HepG2 (cell line): ENCODE measurements at regions not wholly inside any gene's neighbourhood (a gene's known extent, or its start where the extent isn't known, plus 50 kb on each side); places are given as distances from the start of the nearest gene placed in this dataset.

Source experiments
- POLR2A ChIP-seq, 2 experiments: IDR thresholded peaks; 2 replicates each; pipeline ENCODE4 v1.6.1; 2011; ENCODE audit warnings: low read depth in 2 of 2, low read length in 2 of 2, mild to moderate bottlenecking in 1 of 2, moderate library complexity in 1 of 2; ENCODE audit not compliant: insufficient read depth in 1 of 2
- TAF1 ChIP-seq: sonication (generic); formaldehyde crosslinking; IDR thresholded peaks from 2 replicates; pipeline ENCODE4 v1.4.0; 2020; ENCODE audit warnings: missing genetic modification reagents
- ZNF136 ChIP-seq: sonication (generic); formaldehyde crosslinking; IDR thresholded peaks from 2 replicates; pipeline ENCODE4 v1.8.1; 2022; ENCODE audit warnings: low read depth, mild to moderate bottlenecking, moderate library complexity, missing genetic modification reagents
- ZNF350 ChIP-seq: sonication (generic); formaldehyde crosslinking; IDR thresholded peaks from 2 replicates; pipeline ENCODE4 v1.4.0; 2020; ENCODE audit warnings: mild to moderate bottlenecking, low read depth, missing genetic modification reagents, borderline replicate concordance
- TF ChIP-seq, protein P1 (sequence below): sonication (generic); formaldehyde crosslinking; IDR thresholded peaks from 2 replicates; pipeline ENCODE4 v1.4.0; 2020; ENCODE audit warnings: mild to moderate bottlenecking, missing genetic modification reagents
- TF ChIP-seq, protein P2 (sequence below): sonication (generic); formaldehyde crosslinking; IDR thresholded peaks from 2 replicates; pipeline ENCODE4 v1.4.0; 2020; ENCODE audit warnings: missing genetic modification reagents
- TF ChIP-seq, protein P3 (sequence below): sonication (generic); formaldehyde crosslinking; IDR thresholded peaks from 2 replicates; pipeline ENCODE4 v1.5.1; 2020; ENCODE audit warnings: missing genetic modification reagents, mild to moderate bottlenecking, borderline replicate concordance

DNA sequence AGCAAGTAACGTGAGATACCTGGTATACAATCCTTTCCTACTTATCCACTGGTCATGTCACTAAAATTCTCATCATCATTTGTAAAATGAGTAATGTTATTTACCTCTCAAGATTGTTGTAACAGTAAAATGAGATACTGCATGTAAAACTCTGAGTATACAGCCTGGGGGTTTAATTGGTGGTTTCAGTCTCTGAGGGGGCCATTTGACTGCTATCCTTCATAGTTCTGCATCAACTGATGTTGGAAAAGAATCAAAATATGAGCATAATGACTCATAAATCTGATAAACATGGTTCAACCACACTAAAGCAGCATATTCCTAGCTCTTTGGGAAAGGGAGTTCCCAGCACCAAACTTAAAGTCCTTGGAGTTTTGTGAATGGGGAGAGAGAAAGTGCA is 181.0 kb upstream of the GHR start:
- TF ChIP-seq ZNF350 (CRISPR knock-in tag) = no peak
- no peak for TF ChIP-seq ZNF136 (CRISPR knock-in tag)
- no peak for TF ChIP-seq TAF1
- no peak for TF ChIP-seq POLR2A (IDR thresholded peaks at IDR 0.05; ENCODE audit: insufficient read depth in 1 of 2, low read depth in 2 of 2, low read length in 2 of 2)
- TF ChIP-seq, protein P1, sequence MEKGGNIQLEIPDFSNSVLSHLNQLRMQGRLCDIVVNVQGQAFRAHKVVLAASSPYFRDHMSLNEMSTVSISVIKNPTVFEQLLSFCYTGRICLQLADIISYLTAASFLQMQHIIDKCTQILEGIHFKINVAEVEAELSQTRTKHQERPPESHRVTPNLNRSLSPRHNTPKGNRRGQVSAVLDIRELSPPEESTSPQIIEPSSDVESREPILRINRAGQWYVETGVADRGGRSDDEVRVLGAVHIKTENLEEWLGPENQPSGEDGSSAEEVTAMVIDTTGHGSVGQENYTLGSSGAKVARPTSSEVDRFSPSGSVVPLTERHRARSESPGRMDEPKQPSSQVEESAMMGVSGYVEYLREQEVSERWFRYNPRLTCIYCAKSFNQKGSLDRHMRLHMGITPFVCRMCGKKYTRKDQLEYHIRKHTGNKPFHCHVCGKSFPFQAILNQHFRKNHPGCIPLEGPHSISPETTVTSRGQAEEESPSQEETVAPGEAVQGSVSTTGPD (CRISPR knock-in tag) = no peak
- TF ChIP-seq, protein P2, sequence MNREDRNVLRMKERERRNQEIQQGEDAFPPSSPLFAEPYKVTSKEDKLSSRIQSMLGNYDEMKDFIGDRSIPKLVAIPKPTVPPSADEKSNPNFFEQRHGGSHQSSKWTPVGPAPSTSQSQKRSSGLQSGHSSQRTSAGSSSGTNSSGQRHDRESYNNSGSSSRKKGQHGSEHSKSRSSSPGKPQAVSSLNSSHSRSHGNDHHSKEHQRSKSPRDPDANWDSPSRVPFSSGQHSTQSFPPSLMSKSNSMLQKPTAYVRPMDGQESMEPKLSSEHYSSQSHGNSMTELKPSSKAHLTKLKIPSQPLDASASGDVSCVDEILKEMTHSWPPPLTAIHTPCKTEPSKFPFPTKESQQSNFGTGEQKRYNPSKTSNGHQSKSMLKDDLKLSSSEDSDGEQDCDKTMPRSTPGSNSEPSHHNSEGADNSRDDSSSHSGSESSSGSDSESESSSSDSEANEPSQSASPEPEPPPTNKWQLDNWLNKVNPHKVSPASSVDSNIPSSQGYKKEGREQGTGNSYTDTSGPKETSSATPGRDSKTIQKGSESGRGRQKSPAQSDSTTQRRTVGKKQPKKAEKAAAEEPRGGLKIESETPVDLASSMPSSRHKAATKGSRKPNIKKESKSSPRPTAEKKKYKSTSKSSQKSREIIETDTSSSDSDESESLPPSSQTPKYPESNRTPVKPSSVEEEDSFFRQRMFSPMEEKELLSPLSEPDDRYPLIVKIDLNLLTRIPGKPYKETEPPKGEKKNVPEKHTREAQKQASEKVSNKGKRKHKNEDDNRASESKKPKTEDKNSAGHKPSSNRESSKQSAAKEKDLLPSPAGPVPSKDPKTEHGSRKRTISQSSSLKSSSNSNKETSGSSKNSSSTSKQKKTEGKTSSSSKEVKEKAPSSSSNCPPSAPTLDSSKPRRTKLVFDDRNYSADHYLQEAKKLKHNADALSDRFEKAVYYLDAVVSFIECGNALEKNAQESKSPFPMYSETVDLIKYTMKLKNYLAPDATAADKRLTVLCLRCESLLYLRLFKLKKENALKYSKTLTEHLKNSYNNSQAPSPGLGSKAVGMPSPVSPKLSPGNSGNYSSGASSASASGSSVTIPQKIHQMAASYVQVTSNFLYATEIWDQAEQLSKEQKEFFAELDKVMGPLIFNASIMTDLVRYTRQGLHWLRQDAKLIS (CRISPR knock-in tag) = no peak
- TF ChIP-seq, protein P3, sequence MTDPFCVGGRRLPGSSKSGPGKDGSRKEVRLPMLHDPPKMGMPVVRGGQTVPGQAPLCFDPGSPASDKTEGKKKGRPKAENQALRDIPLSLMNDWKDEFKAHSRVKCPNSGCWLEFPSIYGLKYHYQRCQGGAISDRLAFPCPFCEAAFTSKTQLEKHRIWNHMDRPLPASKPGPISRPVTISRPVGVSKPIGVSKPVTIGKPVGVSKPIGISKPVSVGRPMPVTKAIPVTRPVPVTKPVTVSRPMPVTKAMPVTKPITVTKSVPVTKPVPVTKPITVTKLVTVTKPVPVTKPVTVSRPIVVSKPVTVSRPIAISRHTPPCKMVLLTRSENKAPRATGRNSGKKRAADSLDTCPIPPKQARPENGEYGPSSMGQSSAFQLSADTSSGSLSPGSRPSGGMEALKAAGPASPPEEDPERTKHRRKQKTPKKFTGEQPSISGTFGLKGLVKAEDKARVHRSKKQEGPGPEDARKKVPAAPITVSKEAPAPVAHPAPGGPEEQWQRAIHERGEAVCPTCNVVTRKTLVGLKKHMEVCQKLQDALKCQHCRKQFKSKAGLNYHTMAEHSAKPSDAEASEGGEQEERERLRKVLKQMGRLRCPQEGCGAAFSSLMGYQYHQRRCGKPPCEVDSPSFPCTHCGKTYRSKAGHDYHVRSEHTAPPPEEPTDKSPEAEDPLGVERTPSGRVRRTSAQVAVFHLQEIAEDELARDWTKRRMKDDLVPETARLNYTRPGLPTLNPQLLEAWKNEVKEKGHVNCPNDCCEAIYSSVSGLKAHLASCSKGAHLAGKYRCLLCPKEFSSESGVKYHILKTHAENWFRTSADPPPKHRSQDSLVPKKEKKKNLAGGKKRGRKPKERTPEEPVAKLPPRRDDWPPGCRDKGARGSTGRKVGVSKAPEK (CRISPR knock-in tag) = no peak
